DND-41 (cell line): ENCODE measurements at regions not wholly inside any gene's neighbourhood (a gene's known extent, or its start where the extent isn't known, plus 50 kb on each side); places are given as distances from the start of the nearest gene placed in this dataset.

Experiments used
- EZH2 ChIP-seq: IDR thresholded peaks from 3 replicates; pipeline ENCODE4 v1.6.1; 2012; ENCODE audit warnings: borderline replicate concordance, low read depth, mild to moderate bottlenecking, moderate library complexity, low read length, inconsistent platforms; ENCODE audit not compliant: severe bottlenecking
- TF ChIP-seq, protein P1 (sequence below): IDR thresholded peaks from 2 replicates; pipeline ENCODE4 v1.5.1; 2012; ENCODE audit warnings: borderline replicate concordance, low read length, moderate library complexity, mild to moderate bottlenecking; ENCODE audit not compliant: poor library complexity, severe bottlenecking; ENCODE audit errors: extremely low read depth

DNA sequence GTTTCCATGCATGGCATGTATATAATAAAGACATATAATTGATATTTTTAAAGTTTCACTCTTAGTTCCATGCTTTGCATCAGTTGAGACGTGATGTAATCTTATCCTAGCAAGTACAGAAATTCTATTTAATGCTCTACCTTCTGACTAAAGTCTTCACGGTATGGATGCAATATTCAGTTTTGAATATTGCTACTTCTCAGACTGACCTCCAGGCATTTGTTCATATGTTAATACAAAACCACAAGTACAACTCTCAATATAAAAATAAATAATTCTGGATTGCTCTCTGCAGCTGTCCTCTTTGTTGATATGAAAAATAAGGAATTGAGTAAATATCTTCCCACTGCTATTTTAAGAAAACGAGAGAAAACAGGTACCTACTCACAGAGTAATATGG, 309.8 kb upstream of the HAND2 start:
- TF ChIP-seq, protein P1, sequence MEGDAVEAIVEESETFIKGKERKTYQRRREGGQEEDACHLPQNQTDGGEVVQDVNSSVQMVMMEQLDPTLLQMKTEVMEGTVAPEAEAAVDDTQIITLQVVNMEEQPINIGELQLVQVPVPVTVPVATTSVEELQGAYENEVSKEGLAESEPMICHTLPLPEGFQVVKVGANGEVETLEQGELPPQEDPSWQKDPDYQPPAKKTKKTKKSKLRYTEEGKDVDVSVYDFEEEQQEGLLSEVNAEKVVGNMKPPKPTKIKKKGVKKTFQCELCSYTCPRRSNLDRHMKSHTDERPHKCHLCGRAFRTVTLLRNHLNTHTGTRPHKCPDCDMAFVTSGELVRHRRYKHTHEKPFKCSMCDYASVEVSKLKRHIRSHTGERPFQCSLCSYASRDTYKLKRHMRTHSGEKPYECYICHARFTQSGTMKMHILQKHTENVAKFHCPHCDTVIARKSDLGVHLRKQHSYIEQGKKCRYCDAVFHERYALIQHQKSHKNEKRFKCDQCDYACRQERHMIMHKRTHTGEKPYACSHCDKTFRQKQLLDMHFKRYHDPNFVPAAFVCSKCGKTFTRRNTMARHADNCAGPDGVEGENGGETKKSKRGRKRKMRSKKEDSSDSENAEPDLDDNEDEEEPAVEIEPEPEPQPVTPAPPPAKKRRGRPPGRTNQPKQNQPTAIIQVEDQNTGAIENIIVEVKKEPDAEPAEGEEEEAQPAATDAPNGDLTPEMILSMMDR = no peak
- TF ChIP-seq EZH2 = no peak
